ENCODE measurements at regions not wholly inside any gene's neighbourhood (a gene's known extent, or its start where the extent isn't known, plus 50 kb on each side); places are given as distances from the start of the nearest gene placed in this dataset.

DNA sequence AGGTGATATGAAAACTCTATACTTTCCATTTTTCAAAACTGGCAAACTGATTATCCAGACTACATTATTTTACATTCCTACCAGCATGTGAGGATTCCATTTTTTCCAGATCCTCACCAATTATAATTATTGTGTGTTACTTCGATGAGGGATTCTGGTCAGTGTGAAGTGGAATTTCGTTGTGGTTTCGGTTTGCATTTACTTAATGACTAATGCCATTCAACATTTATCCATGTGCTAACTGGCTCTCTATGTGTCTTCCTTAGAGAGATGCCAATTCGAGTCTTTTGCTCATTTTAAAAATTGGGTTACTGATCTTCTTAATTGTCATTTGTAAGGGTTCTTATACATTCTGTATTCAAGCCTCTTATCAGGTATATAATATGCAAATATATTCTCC lies 1551.3 kb upstream of the MIR17HG start:
- H2AFZ ChIP-seq (ENCODE audit: low read depth, low read length, poor library complexity, severe bottlenecking), result no peak overlapping the region
- no peaks in the 10 kb centered on the region for H3K79me2 ChIP-seq (ENCODE audit: insufficient read depth, low read length)
- ChIA-PET RAD21 (ENCODE audit: low non-redundant PET in 1 of 2, low total read pairs in 2 of 2, uncharacterized antibody in 2 of 2, unreplicated experiment in 2 of 2) (no interaction called here), CTCF (no interaction called here), POLR2A (no interaction called here)
- H3K9me2 ChIP-seq (ENCODE audit: insufficient read depth), result no peaks in the 10 kb centered on the region; the same call in 1 of the 2 replicates
- no peak for TF ChIP-seq EGR1 (IDR thresholded peaks at IDR 0.05; ENCODE audit: low read depth)
- no peak for TF ChIP-seq CEBPB (IDR thresholded peaks at IDR 0.05; ENCODE audit: low read depth)
- TF ChIP-seq, protein P1, sequence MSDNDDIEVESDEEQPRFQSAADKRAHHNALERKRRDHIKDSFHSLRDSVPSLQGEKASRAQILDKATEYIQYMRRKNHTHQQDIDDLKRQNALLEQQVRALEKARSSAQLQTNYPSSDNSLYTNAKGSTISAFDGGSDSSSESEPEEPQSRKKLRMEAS (IDR thresholded peaks at IDR 0.05), result no peak
- no peak for TF ChIP-seq ZFX (IDR thresholded peaks at IDR 0.05)
- TF ChIP-seq EZH2 (IDR thresholded peaks at IDR 0.05), result no peak
- no peak for TF ChIP-seq YY1 (IDR thresholded peaks at IDR 0.05; ENCODE audit: extremely low read depth, insufficient replicate concordance, low read depth, low read length)
- TF ChIP-seq, protein P2, sequence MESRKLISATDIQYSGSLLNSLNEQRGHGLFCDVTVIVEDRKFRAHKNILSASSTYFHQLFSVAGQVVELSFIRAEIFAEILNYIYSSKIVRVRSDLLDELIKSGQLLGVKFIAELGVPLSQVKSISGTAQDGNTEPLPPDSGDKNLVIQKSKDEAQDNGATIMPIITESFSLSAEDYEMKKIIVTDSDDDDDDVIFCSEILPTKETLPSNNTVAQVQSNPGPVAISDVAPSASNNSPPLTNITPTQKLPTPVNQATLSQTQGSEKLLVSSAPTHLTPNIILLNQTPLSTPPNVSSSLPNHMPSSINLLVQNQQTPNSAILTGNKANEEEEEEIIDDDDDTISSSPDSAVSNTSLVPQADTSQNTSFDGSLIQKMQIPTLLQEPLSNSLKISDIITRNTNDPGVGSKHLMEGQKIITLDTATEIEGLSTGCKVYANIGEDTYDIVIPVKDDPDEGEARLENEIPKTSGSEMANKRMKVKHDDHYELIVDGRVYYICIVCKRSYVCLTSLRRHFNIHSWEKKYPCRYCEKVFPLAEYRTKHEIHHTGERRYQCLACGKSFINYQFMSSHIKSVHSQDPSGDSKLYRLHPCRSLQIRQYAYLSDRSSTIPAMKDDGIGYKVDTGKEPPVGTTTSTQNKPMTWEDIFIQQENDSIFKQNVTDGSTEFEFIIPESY (IDR thresholded peaks at IDR 0.05; ENCODE audit: extremely low read depth, insufficient replicate concordance, low read length), result no peak
- TF ChIP-seq POLR2AphosphoS5 (IDR thresholded peaks at IDR 0.05; ENCODE audit: low read depth, low read length), result no peak
- TF ChIP-seq, protein P3, sequence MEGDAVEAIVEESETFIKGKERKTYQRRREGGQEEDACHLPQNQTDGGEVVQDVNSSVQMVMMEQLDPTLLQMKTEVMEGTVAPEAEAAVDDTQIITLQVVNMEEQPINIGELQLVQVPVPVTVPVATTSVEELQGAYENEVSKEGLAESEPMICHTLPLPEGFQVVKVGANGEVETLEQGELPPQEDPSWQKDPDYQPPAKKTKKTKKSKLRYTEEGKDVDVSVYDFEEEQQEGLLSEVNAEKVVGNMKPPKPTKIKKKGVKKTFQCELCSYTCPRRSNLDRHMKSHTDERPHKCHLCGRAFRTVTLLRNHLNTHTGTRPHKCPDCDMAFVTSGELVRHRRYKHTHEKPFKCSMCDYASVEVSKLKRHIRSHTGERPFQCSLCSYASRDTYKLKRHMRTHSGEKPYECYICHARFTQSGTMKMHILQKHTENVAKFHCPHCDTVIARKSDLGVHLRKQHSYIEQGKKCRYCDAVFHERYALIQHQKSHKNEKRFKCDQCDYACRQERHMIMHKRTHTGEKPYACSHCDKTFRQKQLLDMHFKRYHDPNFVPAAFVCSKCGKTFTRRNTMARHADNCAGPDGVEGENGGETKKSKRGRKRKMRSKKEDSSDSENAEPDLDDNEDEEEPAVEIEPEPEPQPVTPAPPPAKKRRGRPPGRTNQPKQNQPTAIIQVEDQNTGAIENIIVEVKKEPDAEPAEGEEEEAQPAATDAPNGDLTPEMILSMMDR (IDR thresholded peaks at IDR 0.05 in 2 of 3, conservative IDR thresholded peaks at IDR 0.05 in 1 of 3; ENCODE audit: borderline replicate concordance in 1 of 3, insufficient read depth in 1 of 3, low read depth in 2 of 3, low read length in 2 of 3), result no peak
- no peak for TF ChIP-seq SRF (IDR thresholded peaks at IDR 0.05; ENCODE audit: low read depth)
- no peak for TF ChIP-seq SIN3A (IDR thresholded peaks at IDR 0.05; ENCODE audit: low read depth)
- TF ChIP-seq ZNF274 (IDR thresholded peaks at IDR 0.05; ENCODE audit: low read depth, low read length), result no peak
- no peak overlapping the region for H3K4me3 ChIP-seq (replicated peaks in 1 of 2; ENCODE audit: low read depth in 1 of 2, low read length in 2 of 2)
- H3K36me3 ChIP-seq (ENCODE audit: control insufficient read depth in 1 of 2, insufficient read depth in 2 of 2, low read length in 2 of 2), result no peaks in the 10 kb centered on the region
- H3K4me2 ChIP-seq (ENCODE audit: low read length), result no peak overlapping the region
- H3K27me3 ChIP-seq (ENCODE audit: insufficient read depth, low read length), result no peaks in the 10 kb centered on the region
- H3K9me3 ChIP-seq (ENCODE audit: control insufficient read depth in 1 of 2, insufficient read depth in 1 of 2, low read depth in 1 of 2, low read length in 2 of 2), result no peaks in the 10 kb centered on the region
- no peak for DNase-seq (ENCODE audit: low read depth, low spot score)
- no peak overlapping the region for H3K9ac ChIP-seq (ENCODE audit: low read length)
- no peaks in the 10 kb centered on the region for H4K20me1 ChIP-seq (ENCODE audit: insufficient read depth)
- no TSS peak for BruUV-seq (replicated peaks)
- H3K4me1 ChIP-seq (ENCODE audit: control insufficient read depth in 1 of 2, insufficient read depth in 2 of 2, low read length in 2 of 2), result no peaks in the 10 kb centered on the region
- no peak for ATAC-seq
- intact Hi-C loops (cut with micrococcal nuclease), result no loop called here
- no peak overlapping the region for H3K27ac ChIP-seq (ENCODE audit: low read depth, low read length)

All from HCT116 (cell line).